H9 (cell line): ENCODE measurements at regions not wholly inside any gene's neighbourhood (a gene's known extent, or its start where the extent isn't known, plus 50 kb on each side); places are given as distances from the start of the nearest gene placed in this dataset.

ENCODE experiments used
- DNase-seq: peaks from one replicate; pipeline ENCODE4 v3.0.0-alpha.2; 2017
- H2AFZ ChIP-seq: one replicate; pipeline ENCODE4 v1.6.1; 2013; ENCODE audit warnings: mild to moderate bottlenecking, low read length, control low read depth, moderate library complexity
- H2AK5ac ChIP-seq: 2 replicates; pipeline ENCODE4 v1.6.1; 2013; ENCODE audit warnings: low read length, control low read depth, mixed read lengths; ENCODE audit not compliant: insufficient read length
- H2BK120ac ChIP-seq: one replicate; pipeline ENCODE4 v1.6.1; 2013; ENCODE audit warnings: low read depth, mild to moderate bottlenecking, low read length, control low read depth, inconsistent platforms; ENCODE audit not compliant: poor library complexity, severe bottlenecking
- H2BK12ac ChIP-seq: 2 replicates; pipeline ENCODE4 v1.6.1; 2013; ENCODE audit warnings: low read length, control low read depth, mixed read lengths, low read depth; ENCODE audit not compliant: insufficient read length
- H2BK15ac ChIP-seq: 2 replicates; pipeline ENCODE4 v1.6.1; 2013; ENCODE audit warnings: low read depth, low read length, control low read depth
- H2BK20ac ChIP-seq: one replicate; pipeline ENCODE4 v1.6.1; 2013; ENCODE audit warnings: low read depth, mild to moderate bottlenecking, low read length, control low read depth, inconsistent platforms; ENCODE audit not compliant: poor library complexity, severe bottlenecking
- H2BK5ac ChIP-seq: 2 replicates; pipeline ENCODE4 v1.6.1; 2013; ENCODE audit warnings: low read length, control low read depth, mixed read lengths; ENCODE audit not compliant: insufficient read length
- H3K14ac ChIP-seq: 2 replicates; pipeline ENCODE4 v1.6.1; 2013; ENCODE audit warnings: low read length, control low read depth; ENCODE audit not compliant: insufficient read depth
- H3K18ac ChIP-seq: 2 replicates; pipeline ENCODE4 v1.6.1; 2013; ENCODE audit warnings: low read depth, mild to moderate bottlenecking, mixed read lengths, low read length, control low read depth; ENCODE audit not compliant: insufficient read length
- H3K23ac ChIP-seq: 2 replicates; pipeline ENCODE4 v1.6.1; 2013; ENCODE audit warnings: low read length, control low read depth, mixed read lengths, low read depth; ENCODE audit not compliant: insufficient read length
- H3K23me2 ChIP-seq: 2 replicates; pipeline ENCODE4 v1.6.1; 2013; ENCODE audit warnings: low read depth, mild to moderate bottlenecking, mixed read lengths, low read length, control low read depth; ENCODE audit not compliant: insufficient read length, poor library complexity, severe bottlenecking
- H3K27ac ChIP-seq: 2 replicates; pipeline ENCODE4 v1.5.1; 2013; ENCODE audit warnings: low read length, control low read depth, mixed read lengths, low read depth; ENCODE audit not compliant: insufficient read length
- H3K27me3 ChIP-seq: 2 replicates; pipeline ENCODE4 v1.6.1; 2013; ENCODE audit warnings: low read length, control low read depth, inconsistent platforms; ENCODE audit not compliant: insufficient read depth
- H3K4ac ChIP-seq: 2 replicates; pipeline ENCODE4 v1.6.1; 2013; ENCODE audit warnings: low read depth, mild to moderate bottlenecking, control low read depth, inconsistent platforms, low read length, moderate library complexity
- H3K4me1 ChIP-seq: 2 replicates; pipeline ENCODE4 v1.6.1; 2013; ENCODE audit warnings: low read length, control low read depth, inconsistent platforms; ENCODE audit not compliant: insufficient read depth
- H3K4me2 ChIP-seq: 2 replicates; pipeline ENCODE4 v1.6.1; 2013; ENCODE audit warnings: low read length, control low read depth, mixed read lengths; ENCODE audit not compliant: insufficient read length, insufficient read depth
- H3K56ac ChIP-seq: 2 replicates; pipeline ENCODE4 v1.6.1; 2013; ENCODE audit warnings: low read depth, mild to moderate bottlenecking, mixed read lengths, low read length, control low read depth; ENCODE audit not compliant: insufficient read length
- H3K79me1 ChIP-seq: 2 replicates; pipeline ENCODE4 v1.6.1; 2013; ENCODE audit warnings: low read depth, mild to moderate bottlenecking, moderate library complexity, low read length, control low read depth, inconsistent platforms; ENCODE audit not compliant: insufficient read depth, poor library complexity, severe bottlenecking
- H3K79me2 ChIP-seq: 2 replicates; pipeline ENCODE4 v1.6.1; 2013; ENCODE audit warnings: low read length, control low read depth, inconsistent platforms; ENCODE audit not compliant: insufficient read depth
- H3K9ac ChIP-seq: 2 replicates; pipeline ENCODE4 v1.6.1; 2013; ENCODE audit warnings: low read length, control low read depth, mixed read lengths; ENCODE audit not compliant: insufficient read length; ENCODE audit errors: extremely low read depth
- H3K9me3 ChIP-seq: one replicate; pipeline ENCODE4 v1.6.1; 2013; ENCODE audit warnings: low read depth, low read length, inconsistent platforms; ENCODE audit not compliant: control insufficient read depth
- H3T11ph ChIP-seq: one replicate; pipeline ENCODE4 v1.6.1; 2013; ENCODE audit warnings: mild to moderate bottlenecking, low read length, control low read depth, inconsistent platforms
- H4K20me1 ChIP-seq: one replicate; pipeline ENCODE4 v1.6.1; 2013; ENCODE audit not compliant: control insufficient read depth, insufficient read length, insufficient read depth
- H4K5ac ChIP-seq: 2 replicates; pipeline ENCODE4 v1.6.1; 2013; ENCODE audit warnings: low read depth, mild to moderate bottlenecking, mixed read lengths, low read length, control low read depth; ENCODE audit not compliant: insufficient read length
- H4K8ac ChIP-seq: replicated peaks from 2 replicates; pipeline ENCODE4 v1.6.1; 2013; ENCODE audit warnings: low read length, control low read depth, mixed read lengths, low read depth; ENCODE audit not compliant: insufficient read length
- H4K91ac ChIP-seq: 2 replicates; pipeline ENCODE4 v1.6.1; 2013; ENCODE audit warnings: low read depth, mild to moderate bottlenecking, moderate library complexity, mixed read lengths, low read length, control low read depth; ENCODE audit not compliant: insufficient read length
- H3K27ac Mint-ChIP-seq, 3 experiments: 2 replicates in 2 of 3; 3 replicates in 1 of 3; pipeline ENCODE4 v1.8.0; 2020 to 2021; ENCODE audit warnings: mixed read lengths in 3 of 3, mild to moderate bottlenecking in 1 of 3, moderate library complexity in 1 of 3
- H3K27me3 Mint-ChIP-seq: 2 replicates; pipeline ENCODE4 v1.8.0; 2021; ENCODE audit warnings: low read depth, mild to moderate bottlenecking, moderate library complexity, mixed read lengths
- H3K36me3 Mint-ChIP-seq, 3 experiments: 2 replicates in 2 of 3; 3 replicates in 1 of 3; pipeline ENCODE4 v1.8.0; 2020 to 2021; ENCODE audit warnings: low read depth in 3 of 3, mixed read lengths in 3 of 3; ENCODE audit not compliant: insufficient read depth in 1 of 3
- H3K4me1 Mint-ChIP-seq, 2 experiments: 2 replicates each; pipeline ENCODE4 v1.8.0; 2020; ENCODE audit warnings: mixed read lengths in 2 of 2
- H3K4me3 Mint-ChIP-seq, 2 experiments: 2 replicates in 1 of 2; 3 replicates in 1 of 2; pipeline ENCODE4 v1.8.0; 2020 to 2021; ENCODE audit warnings: mild to moderate bottlenecking in 2 of 2, mixed read lengths in 2 of 2, moderate library complexity in 1 of 2
- H3K9me3 Mint-ChIP-seq, 2 experiments: 2 replicates in 1 of 2; 3 replicates in 1 of 2; pipeline ENCODE4 v1.8.0; 2020; ENCODE audit warnings: mild to moderate bottlenecking in 2 of 2, mixed read lengths in 2 of 2, moderate library complexity in 1 of 2
- TF ChIP-seq, protein P1 (sequence below): fragments of 200-600 bp; sonication (generic); conservative IDR thresholded peaks from 3 replicates; pipeline ENCODE4 v1.8.0; 2021; ENCODE audit warnings: antibody characterized with exemption, mild to moderate bottlenecking

DNA sequence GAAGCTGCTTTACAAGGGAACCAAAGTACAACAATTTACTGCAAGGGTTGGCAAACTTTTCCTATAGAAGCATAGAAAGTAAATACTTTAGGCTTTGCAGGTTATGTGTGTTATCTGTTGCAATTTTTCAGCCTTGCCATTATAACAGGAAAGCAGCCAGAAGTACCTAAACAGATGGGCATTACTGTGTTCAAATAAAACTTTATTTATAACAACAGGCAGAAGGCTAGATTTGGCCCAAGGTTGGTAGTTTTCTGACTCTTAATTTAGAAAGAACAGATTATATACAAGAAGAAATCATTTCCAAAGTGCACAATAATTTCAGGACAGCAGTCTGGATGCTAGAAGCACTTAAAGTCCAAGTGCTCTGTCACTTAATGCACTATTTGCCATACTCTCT is 307.1 kb downstream of the ANKRD7 start:
- no peak overlapping the region for H3K56ac ChIP-seq
- H3K14ac ChIP-seq = no peak overlapping the region
- no peaks in the 10 kb centered on the region for H3K79me1 ChIP-seq
- H3K23me2 ChIP-seq = no peaks in the 10 kb centered on the region
- no peaks in the 10 kb centered on the region for H3K27me3 ChIP-seq
- H4K20me1 ChIP-seq = no peaks in the 10 kb centered on the region
- H3K27me3 Mint-ChIP-seq = no peaks in the 10 kb centered on the region
- H2AK5ac ChIP-seq = no peak overlapping the region
- TF ChIP-seq, protein P1, sequence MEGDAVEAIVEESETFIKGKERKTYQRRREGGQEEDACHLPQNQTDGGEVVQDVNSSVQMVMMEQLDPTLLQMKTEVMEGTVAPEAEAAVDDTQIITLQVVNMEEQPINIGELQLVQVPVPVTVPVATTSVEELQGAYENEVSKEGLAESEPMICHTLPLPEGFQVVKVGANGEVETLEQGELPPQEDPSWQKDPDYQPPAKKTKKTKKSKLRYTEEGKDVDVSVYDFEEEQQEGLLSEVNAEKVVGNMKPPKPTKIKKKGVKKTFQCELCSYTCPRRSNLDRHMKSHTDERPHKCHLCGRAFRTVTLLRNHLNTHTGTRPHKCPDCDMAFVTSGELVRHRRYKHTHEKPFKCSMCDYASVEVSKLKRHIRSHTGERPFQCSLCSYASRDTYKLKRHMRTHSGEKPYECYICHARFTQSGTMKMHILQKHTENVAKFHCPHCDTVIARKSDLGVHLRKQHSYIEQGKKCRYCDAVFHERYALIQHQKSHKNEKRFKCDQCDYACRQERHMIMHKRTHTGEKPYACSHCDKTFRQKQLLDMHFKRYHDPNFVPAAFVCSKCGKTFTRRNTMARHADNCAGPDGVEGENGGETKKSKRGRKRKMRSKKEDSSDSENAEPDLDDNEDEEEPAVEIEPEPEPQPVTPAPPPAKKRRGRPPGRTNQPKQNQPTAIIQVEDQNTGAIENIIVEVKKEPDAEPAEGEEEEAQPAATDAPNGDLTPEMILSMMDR = no peak
- no peak overlapping the region for H3K4me3 Mint-ChIP-seq
- no peak overlapping the region for H2BK12ac ChIP-seq
- DNase-seq = no peak
- no peak overlapping the region for H3K4me2 ChIP-seq
- no peak overlapping the region for H3K23ac ChIP-seq
- no peaks in the 10 kb centered on the region for H3K36me3 Mint-ChIP-seq
- H4K91ac ChIP-seq = no peak overlapping the region
- H3K27ac Mint-ChIP-seq = no peak overlapping the region
- H3K9ac ChIP-seq = no peak overlapping the region
- H2BK15ac ChIP-seq = no peak overlapping the region
- no peaks in the 10 kb centered on the region for H3K9me3 Mint-ChIP-seq
- H2BK5ac ChIP-seq = no peak overlapping the region
- no peak overlapping the region for H2AFZ ChIP-seq
- no peak overlapping the region for H3K4ac ChIP-seq
- H4K5ac ChIP-seq = no peak overlapping the region
- no peak overlapping the region for H3T11ph ChIP-seq
- no peak overlapping the region for H4K8ac ChIP-seq
- H3K79me2 ChIP-seq = no peaks in the 10 kb centered on the region
- no peaks in the 10 kb centered on the region for H3K9me3 ChIP-seq
- no peaks in the 10 kb centered on the region for H3K4me1 ChIP-seq
- no peak overlapping the region for H3K27ac ChIP-seq
- no peak overlapping the region for H2BK120ac ChIP-seq
- H2BK20ac ChIP-seq = no peak overlapping the region
- no peak overlapping the region for H3K18ac ChIP-seq
- H3K4me1 Mint-ChIP-seq = peaks cover 4 to 5% of the 10 kb centered on the region in 2 experiments
